ENCODE measurements at regions not wholly inside any gene's neighbourhood (a gene's known extent, or its start where the extent isn't known, plus 50 kb on each side); places are given as distances from the start of the nearest gene placed in this dataset.
A peak's percentile ranks its signal among the peaks of the same experiment; 100 is the strongest.

DNA sequence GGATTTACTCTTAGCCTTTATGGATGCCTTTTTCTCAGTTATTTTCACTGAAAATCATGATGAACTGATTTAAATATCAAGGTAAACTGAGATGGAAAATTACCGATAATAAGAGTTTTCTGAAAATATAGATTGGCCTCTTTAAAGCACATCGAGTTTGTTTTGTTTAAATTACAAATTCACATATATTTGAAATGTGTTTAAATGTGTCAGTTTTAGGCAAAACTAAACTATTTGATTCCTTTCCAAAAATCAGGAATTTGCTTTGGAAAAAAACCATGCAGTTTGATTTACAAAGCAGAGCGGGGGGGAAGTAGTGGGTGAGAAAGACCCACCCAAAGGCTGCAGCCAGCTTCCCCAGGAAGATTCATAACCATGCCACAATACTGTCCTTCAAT is 52.0 kb upstream of the EML4 start:
- 72 to 86% (median 77%) methylated on average over 3 of the region's 3 CpGs for WGBS, 5 donors
- Histone ChIP-seq H3K4me3 (no peak overlapping the region), H3K36me3 (no peaks in the 10 kb centered on the region), H3K9me3 (peaks cover 0 to 11% (median 0%) of the 10 kb centered on the region in 8 donors), H3K27me3 (replicated peaks in 1 of 7) (no peaks in the 10 kb centered on the region), H3K27ac (peak overlapping the region; percentile 53 to 88 (median 84)), H3K4me1 (peaks cover 29 to 79% (median 50%) of the 10 kb centered on the region in 6 donors)
- DNase-seq, result no peak
- TF ChIP-seq POLR2A (IDR thresholded peaks at IDR 0.05) (no peak), POLR2AphosphoS5 (IDR thresholded peaks at IDR 0.05) (no peak)
- TF ChIP-seq, protein P1, sequence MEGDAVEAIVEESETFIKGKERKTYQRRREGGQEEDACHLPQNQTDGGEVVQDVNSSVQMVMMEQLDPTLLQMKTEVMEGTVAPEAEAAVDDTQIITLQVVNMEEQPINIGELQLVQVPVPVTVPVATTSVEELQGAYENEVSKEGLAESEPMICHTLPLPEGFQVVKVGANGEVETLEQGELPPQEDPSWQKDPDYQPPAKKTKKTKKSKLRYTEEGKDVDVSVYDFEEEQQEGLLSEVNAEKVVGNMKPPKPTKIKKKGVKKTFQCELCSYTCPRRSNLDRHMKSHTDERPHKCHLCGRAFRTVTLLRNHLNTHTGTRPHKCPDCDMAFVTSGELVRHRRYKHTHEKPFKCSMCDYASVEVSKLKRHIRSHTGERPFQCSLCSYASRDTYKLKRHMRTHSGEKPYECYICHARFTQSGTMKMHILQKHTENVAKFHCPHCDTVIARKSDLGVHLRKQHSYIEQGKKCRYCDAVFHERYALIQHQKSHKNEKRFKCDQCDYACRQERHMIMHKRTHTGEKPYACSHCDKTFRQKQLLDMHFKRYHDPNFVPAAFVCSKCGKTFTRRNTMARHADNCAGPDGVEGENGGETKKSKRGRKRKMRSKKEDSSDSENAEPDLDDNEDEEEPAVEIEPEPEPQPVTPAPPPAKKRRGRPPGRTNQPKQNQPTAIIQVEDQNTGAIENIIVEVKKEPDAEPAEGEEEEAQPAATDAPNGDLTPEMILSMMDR (IDR thresholded peaks at IDR 0.05 in 8 of 11, conservative IDR thresholded peaks at IDR 0.05 in 3 of 11), result no peak
- intact Hi-C loops (cut with DNase I; ENCODE audit: low total_unique reads), result no loop called here

DNA sequence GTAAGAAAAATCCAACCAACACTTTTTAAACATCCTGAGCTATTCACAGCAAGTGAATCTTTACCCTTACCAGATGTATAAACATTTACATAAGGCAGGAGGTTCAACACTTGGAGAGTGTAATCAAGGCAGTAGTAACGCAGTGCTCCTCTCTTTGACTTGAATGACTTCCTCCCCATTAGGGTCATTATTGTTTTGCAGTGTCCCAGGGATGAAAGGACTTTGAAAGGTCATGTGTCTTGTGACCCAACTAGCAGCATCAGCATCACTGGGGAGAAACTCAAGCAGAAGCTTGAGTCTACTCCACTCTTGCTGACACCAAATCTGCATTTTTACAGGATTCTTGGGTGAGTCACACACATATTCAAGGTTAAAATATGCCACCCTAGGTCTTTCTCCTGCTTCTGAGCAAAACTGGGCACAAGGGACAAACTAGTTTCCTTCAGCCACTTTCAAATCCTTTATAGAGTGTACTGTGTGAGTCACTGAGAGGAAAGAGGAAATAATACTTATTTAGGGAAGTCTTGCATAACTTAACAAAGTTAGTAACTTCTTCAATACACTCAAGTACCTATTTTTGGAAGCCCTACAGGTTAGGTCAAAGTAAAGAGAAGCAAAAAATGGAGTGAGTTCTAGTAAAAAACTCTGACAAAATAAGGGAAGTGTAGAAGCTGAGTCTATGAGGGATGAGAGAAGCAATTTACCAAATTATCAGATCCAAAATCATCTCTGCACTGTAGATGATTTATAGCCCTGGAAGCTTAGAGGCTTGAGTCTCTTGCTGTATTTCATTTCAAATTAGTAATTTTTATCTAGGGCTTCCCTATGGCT is 51.0 kb upstream of the EML4 start:
- H3K4me1 ChIP-seq, result peaks cover 29 to 77% (median 53%) of the 10 kb centered on the region in 6 donors

DNA sequence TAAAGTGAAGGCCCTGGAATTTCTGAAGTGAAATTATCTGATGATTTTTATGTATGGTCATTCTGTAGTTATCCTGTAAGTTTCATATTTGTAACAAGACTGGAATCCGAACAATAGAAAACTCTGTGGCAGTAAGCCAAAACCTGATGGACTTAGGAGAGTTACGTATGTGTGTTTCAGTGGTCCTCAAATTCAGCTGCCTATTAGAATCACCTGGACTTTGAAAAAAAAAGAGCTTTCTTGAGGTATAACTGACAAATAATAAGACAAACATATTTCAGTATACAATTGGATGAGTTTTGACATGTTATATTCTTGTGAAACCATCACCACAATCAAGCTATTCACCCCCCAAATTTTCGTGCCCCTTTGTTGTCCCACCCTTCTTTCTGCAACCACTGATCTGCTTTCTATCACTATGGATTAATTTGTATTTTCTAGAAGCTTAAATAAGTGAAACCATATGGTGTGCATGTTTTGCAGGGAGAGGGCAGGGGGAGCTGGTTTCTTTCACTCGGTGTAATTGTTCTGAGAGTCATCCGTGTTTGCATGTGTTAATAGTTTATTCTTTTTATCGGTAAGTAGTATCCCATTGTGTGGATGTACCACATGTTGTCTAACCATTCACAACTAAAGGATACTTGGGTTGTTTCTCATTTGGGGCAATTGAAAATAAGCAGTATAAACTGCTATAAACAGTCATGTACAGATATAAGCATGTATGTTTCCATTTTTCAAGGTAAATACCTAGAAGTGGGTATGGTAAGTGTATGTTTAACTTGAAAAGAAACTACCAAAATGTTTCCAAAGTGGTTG is 50.2 kb upstream of the EML4 start:
- intact Hi-C loops (cut with DNase I; ENCODE audit: low total_unique reads), result no loop called here
- Histone ChIP-seq H3K27me3 (replicated peaks in 1 of 7) (no peaks in the 10 kb centered on the region), H3K4me1 (peaks cover 37 to 77% (median 60%) of the 10 kb centered on the region in 6 donors), H3K27ac (peak overlapping the region; percentile 53 to 88 (median 84)), H3K36me3 (no peaks in the 10 kb centered on the region), H3K4me3 (no peak overlapping the region), H3K9me3 (peaks cover 0 to 11% (median 0%) of the 10 kb centered on the region in 8 donors)
- TF ChIP-seq POLR2AphosphoS5 (IDR thresholded peaks at IDR 0.05), result no peak
- TF ChIP-seq POLR2A (IDR thresholded peaks at IDR 0.05), result no peak
- DNase-seq, result no peak
- 63 to 73% (median 67%) methylated on average over 6 of the region's 6 CpGs for WGBS, 5 donors

More for the DNA sequence above, 51.0 kb upstream of the EML4 start:
- Histone ChIP-seq H3K27me3 (replicated peaks in 1 of 7) (no peaks in the 10 kb centered on the region), H3K27ac (peak overlapping the region; percentile 53 to 88 (median 84)), H3K9me3 (peaks cover 0 to 11% (median 0%) of the 10 kb centered on the region in 8 donors), H3K4me3 (no peak overlapping the region), H3K36me3 (no peaks in the 10 kb centered on the region)
- no peak for DNase-seq
- intact Hi-C loops (cut with DNase I; ENCODE audit: low total_unique reads), result no loop called here
- WGBS, 5 donors, result 8 to 17% (median 13%) methylated on average over 1 of the region's 1 CpG
- TF ChIP-seq, protein P1 (IDR thresholded peaks at IDR 0.05 in 8 of 11, conservative IDR thresholded peaks at IDR 0.05 in 3 of 11), result peak in 1 of 11 experiments; percentile 7
- peak in 1 of 3 donors; percentile 48 for TF ChIP-seq POLR2AphosphoS5 (IDR thresholded peaks at IDR 0.05)
- TF ChIP-seq POLR2A (IDR thresholded peaks at IDR 0.05), result no peak
